DND-41 (cell line): ENCODE measurements at regions not wholly inside any gene's neighbourhood (a gene's known extent, or its start where the extent isn't known, plus 50 kb on each side); places are given as distances from the start of the nearest gene placed in this dataset.

Experiments used
- CTCF ChIP-seq: IDR thresholded peaks from 2 replicates; pipeline ENCODE4 v1.5.1; 2012; ENCODE audit warnings: borderline replicate concordance, low read length, moderate library complexity, mild to moderate bottlenecking; ENCODE audit not compliant: poor library complexity, severe bottlenecking; ENCODE audit errors: extremely low read depth
- EZH2 ChIP-seq: IDR thresholded peaks from 3 replicates; pipeline ENCODE4 v1.6.1; 2012; ENCODE audit warnings: borderline replicate concordance, low read depth, mild to moderate bottlenecking, moderate library complexity, low read length, inconsistent platforms; ENCODE audit not compliant: severe bottlenecking

- TF ChIP-seq CTCF, result no peak
- TF ChIP-seq EZH2, result no peak
Observed at GRCh38 chr1:29501227-29501976, 265.1 kb downstream of the PTPRU start.
